Stimulated activated CD8-positive, alpha-beta memory T cell treated with anti-CD3 and anti-CD28 coated beads, Interleukin-7, amount 100 ng/mL, for 48 hours (primary cell): ENCODE measurements at regions not wholly inside any gene's neighbourhood (a gene's known extent, or its start where the extent isn't known, plus 50 kb on each side); places are given as distances from the start of the nearest gene placed in this dataset.

Experiments used
- DNase-seq, 2 donors: peaks; one replicate each; pipeline ENCODE4 v3.0.0-alpha.2; 2020; ENCODE audit warnings: low read depth in 1 of 2; ENCODE audit errors: extremely low read depth in 1 of 2

- DNase-seq: no peak
Measured at GRCh38 chrX:40485973-40486372, 94.8 kb upstream of the ATP6AP2 start.

GRCh38 chrX:40485102-40485826, 95.5 kb upstream of the ATP6AP2 start:
- no peak for DNase-seq

GRCh38 chrX:40484408-40485091, 96.2 kb upstream of the ATP6AP2 start:
- no peak for DNase-seq

- no peak for DNase-seq
Measured at GRCh38 chrX:40483502-40483901, 97.3 kb upstream of the ATP6AP2 start.

- DNase-seq: no peak
Measured at GRCh38 chrX:40479777-40480318, 100.9 kb upstream of the ATP6AP2 start.

- DNase-seq: no peak
Measured at GRCh38 chrX:40478474-40479065, 102.2 kb upstream of the ATP6AP2 start.

GRCh38 chrX:40476958-40477357, 103.8 kb upstream of the ATP6AP2 start:
- no peak for DNase-seq

GRCh38 chrX:40474645-40475044, 106.1 kb upstream of the ATP6AP2 start:
- no peak for DNase-seq

- no peak for DNase-seq
Measured at GRCh38 chrX:40474205-40474626, 106.6 kb upstream of the ATP6AP2 start.

GRCh38 chrX:40473460-40474204, 107.1 kb upstream of the ATP6AP2 start:
- DNase-seq: no peak

- DNase-seq: no peak
Measured at GRCh38 chrX:40471965-40472648, 108.7 kb upstream of the ATP6AP2 start.

- DNase-seq: no peak
Measured at GRCh38 chrX:40470830-40471429, 109.8 kb upstream of the ATP6AP2 start.

- no peak for DNase-seq
Measured at GRCh38 chrX:40469316-40469715, 111.5 kb upstream of the ATP6AP2 start.

- no peak for DNase-seq
Measured at GRCh38 chrX:40468033-40468846, 112.5 kb upstream of the ATP6AP2 start.

- no peak for DNase-seq
Measured at GRCh38 chrX:40467454-40467853, 113.3 kb upstream of the ATP6AP2 start.

GRCh38 chrX:40465735-40466551, 114.8 kb upstream of the ATP6AP2 start:
- DNase-seq: no peak

GRCh38 chrX:40462795-40463194, 118.0 kb upstream of the ATP6AP2 start:
- no peak for DNase-seq

GRCh38 chrX:40460926-40461325, 119.8 kb upstream of the ATP6AP2 start:
- DNase-seq: no peak
